ENCODE measurements at regions not wholly inside any gene's neighbourhood (a gene's known extent, or its start where the extent isn't known, plus 50 kb on each side); places are given as distances from the start of the nearest gene placed in this dataset.

- FAIRE-seq (no peak), DNase-seq (ENCODE audit: insufficient read length, low spot score) (no peak)
Observed at GRCh38 chr13:64993514-64994164, 2236.5 kb downstream of the PCDH9 start.

DNA sequence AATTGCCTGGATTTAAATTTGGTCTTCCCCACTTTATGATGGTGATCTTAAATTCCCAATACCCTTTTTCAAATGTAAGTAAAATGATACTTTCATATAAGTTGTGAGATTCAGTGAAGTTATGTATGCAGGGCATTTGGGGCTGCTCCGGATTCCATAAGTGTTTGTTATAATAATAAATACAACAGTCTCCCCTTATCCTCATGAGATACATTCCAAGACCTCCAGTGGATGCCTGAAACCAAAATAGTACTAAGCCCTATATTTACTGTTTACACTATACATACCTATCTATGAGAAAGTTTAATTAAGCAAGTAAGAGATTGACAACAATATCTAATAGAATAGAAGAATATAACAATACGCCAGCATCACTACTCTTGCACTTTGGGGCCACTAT, 2237.8 kb downstream of the PCDH9 start:
- FAIRE-seq = no peak
- no peak for DNase-seq (ENCODE audit: insufficient read length, low spot score)

DNA sequence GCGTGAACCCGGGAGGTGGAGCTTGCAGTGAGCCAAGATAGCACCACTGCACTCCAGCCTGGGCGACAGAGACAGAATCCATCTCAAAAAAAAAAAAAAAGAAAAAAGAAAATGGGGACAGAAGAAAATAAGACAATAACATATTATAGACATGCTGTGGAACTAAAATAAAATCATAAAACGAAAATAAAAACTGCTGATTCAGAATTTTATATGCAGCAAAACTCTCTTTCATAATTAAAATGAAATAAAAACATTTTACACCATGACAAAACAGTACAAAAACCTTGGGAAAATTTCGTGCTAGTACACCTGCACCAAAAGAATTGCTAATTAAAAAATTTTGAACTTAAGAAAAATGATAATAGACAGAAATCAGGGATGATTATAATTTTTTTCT, 2245.1 kb downstream of the PCDH9 start:
- no peak for DNase-seq (ENCODE audit: insufficient read length, low spot score)
- no peak for FAIRE-seq

DNA sequence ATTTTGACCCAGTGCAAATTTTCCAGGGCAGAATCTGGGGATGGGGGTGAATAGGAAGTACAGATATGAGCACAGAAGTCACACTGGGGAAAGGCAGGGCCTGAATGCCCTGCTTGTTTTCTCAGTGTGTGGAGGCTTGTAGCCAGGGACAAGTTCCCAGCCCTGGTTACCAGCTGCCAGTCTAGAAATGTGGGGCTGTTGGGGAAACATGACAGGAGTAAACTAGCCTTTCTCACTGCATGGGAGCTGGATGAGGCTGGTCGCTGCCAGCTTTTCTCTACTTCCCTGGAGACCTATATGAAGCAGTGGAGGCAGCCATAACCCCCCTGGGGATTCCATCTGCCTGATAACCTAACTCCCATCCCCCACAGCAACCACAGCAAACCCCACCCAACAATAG, 2267.7 kb downstream of the PCDH9 start:
- FAIRE-seq (no peak), DNase-seq (ENCODE audit: insufficient read length, low spot score) (no peak)

DNA sequence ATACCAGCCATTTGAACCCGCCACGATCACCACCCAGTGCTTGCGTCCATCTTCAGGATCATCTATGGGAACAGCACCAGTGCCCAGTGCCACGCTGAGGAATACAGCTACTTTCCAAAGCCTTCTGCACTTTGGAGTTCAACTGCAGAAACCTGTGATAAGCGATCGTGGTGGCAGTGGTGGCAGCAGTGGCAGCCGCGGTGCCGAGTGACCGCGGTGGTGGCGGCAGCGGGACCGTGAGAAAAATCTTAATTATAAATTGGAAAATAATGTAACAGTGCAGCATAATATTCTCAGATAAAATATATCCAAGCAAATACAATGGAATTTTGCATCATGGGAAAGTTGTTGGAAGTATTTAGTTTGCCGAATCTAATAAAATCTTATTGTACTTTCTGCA, 2270.9 kb downstream of the PCDH9 start:
- DNase-seq (ENCODE audit: insufficient read length, low spot score) = no peak
- FAIRE-seq = no peak

GRCh38 chr13:64958106-64958505, 2272.0 kb downstream of the PCDH9 start:
- no peak for DNase-seq (ENCODE audit: insufficient read length, low spot score)
- no peak for FAIRE-seq

- FAIRE-seq (no peak), DNase-seq (ENCODE audit: insufficient read length, low spot score) (no peak)
Observed at GRCh38 chr13:64938660-64939059, 2291.5 kb downstream of the PCDH9 start.

- FAIRE-seq (no peak), DNase-seq (ENCODE audit: insufficient read length, low spot score) (no peak)
Observed at GRCh38 chr13:64937302-64937701, 2292.8 kb downstream of the PCDH9 start.

GRCh38 chr13:64936879-64937278, 2293.3 kb downstream of the PCDH9 start:
- FAIRE-seq (no peak), DNase-seq (ENCODE audit: insufficient read length, low spot score) (no peak)

DNA sequence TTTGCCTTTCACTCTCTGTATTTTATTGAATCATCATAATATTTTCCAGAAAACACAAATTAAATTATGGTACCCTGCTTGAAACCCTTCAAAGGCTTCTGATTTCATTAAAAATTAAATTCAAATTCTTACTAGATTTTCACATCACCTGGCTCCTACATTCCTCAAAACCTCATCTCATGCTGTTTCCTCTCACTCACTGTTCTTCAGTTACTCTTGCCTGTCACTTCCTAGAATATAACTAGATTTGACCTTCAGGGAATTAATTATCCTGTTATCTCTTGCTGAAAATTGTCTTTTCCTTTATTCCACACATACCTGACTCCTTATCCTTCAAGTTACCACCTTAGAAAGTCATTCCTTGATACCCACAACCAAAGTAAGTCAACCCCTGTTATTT, 2294.7 kb downstream of the PCDH9 start:
- FAIRE-seq = no peak
- no peak for DNase-seq (ENCODE audit: insufficient read length, low spot score)

DNA sequence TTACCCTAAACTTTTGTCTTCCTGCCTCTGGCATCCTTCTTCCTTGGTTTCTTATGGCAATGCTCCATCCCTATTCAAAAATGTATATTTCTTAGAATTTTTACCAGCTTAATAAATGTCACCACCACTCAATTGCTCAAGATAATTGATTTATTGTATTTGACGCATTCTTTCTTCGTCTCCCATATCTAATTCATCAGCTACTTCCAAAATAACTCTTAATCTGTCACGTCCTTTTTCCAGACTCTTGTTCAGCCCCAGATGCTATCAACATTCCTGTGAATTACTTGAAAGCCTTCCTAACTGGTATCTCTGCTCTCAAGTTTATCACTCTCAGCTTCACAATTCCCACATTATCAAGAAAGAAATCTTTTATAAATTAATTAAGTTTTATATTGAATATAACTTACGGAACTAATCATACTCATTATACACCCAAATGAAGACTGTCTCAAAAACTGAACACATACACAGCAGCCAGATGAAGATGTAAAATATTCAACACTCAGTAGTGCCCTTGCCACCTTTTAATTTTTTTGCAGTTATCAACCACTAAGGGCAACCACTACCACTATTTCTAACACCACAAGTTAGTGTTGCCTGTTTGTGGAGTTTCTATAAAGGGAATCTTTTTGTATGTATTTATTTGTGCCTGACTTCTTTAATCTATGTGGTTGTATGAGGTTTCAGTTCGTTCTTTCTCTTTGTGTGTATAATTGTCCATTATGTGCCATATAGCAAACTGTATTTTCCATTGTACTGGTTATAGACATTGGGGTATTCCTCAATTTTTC, 2295.4 kb downstream of the PCDH9 start:
- FAIRE-seq (no peak), DNase-seq (ENCODE audit: insufficient read length, low spot score) (no peak)

- no peak for FAIRE-seq
- DNase-seq (ENCODE audit: insufficient read length, low spot score) = no peak
Observed at GRCh38 chr13:64930636-64931035, 2299.5 kb downstream of the PCDH9 start.

- no peak for FAIRE-seq
- no peak for DNase-seq (ENCODE audit: insufficient read length, low spot score)
Observed at GRCh38 chr13:64928696-64929499, 2301.2 kb downstream of the PCDH9 start.

- FAIRE-seq = no peak
- no peak for DNase-seq (ENCODE audit: insufficient read length, low spot score)
Observed at GRCh38 chr13:64925727-64926126, 2304.4 kb downstream of the PCDH9 start.

GRCh38 chr13:64925284-64925683, 2304.9 kb downstream of the PCDH9 start:
- DNase-seq (ENCODE audit: insufficient read length, low spot score) (no peak), FAIRE-seq (no peak)

GRCh38 chr13:64924401-64924800, 2305.7 kb downstream of the PCDH9 start:
- no peak for DNase-seq (ENCODE audit: insufficient read length, low spot score)

GRCh38 chr13:64917566-64917965, 2312.6 kb downstream of the PCDH9 start:
- FAIRE-seq = no peak
- DNase-seq (ENCODE audit: insufficient read length, low spot score) = no peak

More at GRCh38 chr13:64924401-64924800, 2305.7 kb downstream of the PCDH9 start:
- FAIRE-seq = no peak

DNA sequence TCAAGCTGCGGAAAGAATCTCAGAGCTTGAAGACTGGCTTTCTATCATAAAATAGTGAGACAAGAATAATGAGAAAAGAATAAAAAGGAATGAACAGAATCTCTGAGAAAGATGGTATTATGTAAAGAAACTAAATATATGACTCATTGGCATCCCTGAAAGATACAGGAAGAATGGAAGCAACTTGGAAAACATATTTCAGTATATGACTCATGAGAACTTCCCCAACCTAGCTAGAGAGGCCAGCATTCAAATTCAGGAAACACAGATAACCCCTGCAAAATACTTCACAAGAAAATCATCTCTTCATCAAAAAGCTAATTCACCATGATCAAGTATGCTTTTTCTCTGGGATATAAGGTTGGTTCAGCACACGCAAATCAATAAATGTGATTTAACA, 2318.0 kb downstream of the PCDH9 start:
- DNase-seq (ENCODE audit: insufficient read length, low spot score) (no peak), FAIRE-seq (no peak)

- FAIRE-seq (no peak), DNase-seq (ENCODE audit: insufficient read length, low spot score) (no peak)
Observed at GRCh38 chr13:64910096-64910495, 2320.0 kb downstream of the PCDH9 start.

DNA sequence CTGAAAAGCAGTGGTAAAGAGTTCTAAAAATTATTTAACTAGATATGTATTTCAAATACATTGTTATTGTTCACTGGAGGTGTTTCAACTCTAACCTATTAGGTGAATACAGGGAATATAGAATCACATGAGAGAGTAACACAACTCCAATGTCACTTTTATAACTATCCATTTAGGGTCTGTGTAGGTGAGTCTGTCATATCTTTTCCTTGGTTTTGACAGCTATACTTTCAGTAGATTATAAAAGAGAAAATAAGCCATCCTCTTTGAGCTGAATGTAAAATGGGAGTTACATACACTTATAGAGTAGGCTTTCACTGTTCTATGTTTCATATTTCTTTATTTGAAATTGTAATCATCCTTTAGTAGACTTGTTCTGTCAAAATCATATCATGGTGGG, 2321.0 kb downstream of the PCDH9 start:
- no peak for FAIRE-seq
- no peak for DNase-seq (ENCODE audit: insufficient read length, low spot score)

GRCh38 chr13:64900039-64900438, 2330.1 kb downstream of the PCDH9 start:
- DNase-seq (ENCODE audit: insufficient read length, low spot score) = no peak
- no peak for FAIRE-seq

- no peak for DNase-seq (ENCODE audit: insufficient read length, low spot score)
- no peak for FAIRE-seq
Observed at GRCh38 chr13:64884976-64885375, 2345.2 kb downstream of the PCDH9 start.
